ENCODE measurements at regions not wholly inside any gene's neighbourhood (a gene's known extent, or its start where the extent isn't known, plus 50 kb on each side); places are given as distances from the start of the nearest gene placed in this dataset.

DNA sequence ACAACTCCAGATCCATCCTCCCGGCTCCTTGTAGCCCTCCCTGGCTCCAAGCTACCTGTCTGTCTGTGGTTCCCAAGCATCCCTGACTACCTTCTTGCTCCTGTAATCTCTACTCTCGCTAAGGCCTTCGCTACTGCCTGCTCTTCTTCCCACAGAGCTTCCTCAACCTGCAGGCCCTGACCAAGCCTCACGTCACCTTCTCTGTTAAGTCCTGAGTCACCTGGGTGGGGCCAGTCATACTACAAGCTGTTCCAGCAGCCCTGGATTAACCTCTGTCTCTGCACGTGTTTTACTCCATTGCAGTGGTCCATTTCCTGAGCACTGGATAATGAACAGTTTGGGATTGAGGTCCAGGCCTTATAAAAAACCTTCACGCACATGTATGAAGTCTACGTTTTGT, 770.7 kb downstream of the BCL11B start (continued):
- TF ChIP-seq, protein P1, sequence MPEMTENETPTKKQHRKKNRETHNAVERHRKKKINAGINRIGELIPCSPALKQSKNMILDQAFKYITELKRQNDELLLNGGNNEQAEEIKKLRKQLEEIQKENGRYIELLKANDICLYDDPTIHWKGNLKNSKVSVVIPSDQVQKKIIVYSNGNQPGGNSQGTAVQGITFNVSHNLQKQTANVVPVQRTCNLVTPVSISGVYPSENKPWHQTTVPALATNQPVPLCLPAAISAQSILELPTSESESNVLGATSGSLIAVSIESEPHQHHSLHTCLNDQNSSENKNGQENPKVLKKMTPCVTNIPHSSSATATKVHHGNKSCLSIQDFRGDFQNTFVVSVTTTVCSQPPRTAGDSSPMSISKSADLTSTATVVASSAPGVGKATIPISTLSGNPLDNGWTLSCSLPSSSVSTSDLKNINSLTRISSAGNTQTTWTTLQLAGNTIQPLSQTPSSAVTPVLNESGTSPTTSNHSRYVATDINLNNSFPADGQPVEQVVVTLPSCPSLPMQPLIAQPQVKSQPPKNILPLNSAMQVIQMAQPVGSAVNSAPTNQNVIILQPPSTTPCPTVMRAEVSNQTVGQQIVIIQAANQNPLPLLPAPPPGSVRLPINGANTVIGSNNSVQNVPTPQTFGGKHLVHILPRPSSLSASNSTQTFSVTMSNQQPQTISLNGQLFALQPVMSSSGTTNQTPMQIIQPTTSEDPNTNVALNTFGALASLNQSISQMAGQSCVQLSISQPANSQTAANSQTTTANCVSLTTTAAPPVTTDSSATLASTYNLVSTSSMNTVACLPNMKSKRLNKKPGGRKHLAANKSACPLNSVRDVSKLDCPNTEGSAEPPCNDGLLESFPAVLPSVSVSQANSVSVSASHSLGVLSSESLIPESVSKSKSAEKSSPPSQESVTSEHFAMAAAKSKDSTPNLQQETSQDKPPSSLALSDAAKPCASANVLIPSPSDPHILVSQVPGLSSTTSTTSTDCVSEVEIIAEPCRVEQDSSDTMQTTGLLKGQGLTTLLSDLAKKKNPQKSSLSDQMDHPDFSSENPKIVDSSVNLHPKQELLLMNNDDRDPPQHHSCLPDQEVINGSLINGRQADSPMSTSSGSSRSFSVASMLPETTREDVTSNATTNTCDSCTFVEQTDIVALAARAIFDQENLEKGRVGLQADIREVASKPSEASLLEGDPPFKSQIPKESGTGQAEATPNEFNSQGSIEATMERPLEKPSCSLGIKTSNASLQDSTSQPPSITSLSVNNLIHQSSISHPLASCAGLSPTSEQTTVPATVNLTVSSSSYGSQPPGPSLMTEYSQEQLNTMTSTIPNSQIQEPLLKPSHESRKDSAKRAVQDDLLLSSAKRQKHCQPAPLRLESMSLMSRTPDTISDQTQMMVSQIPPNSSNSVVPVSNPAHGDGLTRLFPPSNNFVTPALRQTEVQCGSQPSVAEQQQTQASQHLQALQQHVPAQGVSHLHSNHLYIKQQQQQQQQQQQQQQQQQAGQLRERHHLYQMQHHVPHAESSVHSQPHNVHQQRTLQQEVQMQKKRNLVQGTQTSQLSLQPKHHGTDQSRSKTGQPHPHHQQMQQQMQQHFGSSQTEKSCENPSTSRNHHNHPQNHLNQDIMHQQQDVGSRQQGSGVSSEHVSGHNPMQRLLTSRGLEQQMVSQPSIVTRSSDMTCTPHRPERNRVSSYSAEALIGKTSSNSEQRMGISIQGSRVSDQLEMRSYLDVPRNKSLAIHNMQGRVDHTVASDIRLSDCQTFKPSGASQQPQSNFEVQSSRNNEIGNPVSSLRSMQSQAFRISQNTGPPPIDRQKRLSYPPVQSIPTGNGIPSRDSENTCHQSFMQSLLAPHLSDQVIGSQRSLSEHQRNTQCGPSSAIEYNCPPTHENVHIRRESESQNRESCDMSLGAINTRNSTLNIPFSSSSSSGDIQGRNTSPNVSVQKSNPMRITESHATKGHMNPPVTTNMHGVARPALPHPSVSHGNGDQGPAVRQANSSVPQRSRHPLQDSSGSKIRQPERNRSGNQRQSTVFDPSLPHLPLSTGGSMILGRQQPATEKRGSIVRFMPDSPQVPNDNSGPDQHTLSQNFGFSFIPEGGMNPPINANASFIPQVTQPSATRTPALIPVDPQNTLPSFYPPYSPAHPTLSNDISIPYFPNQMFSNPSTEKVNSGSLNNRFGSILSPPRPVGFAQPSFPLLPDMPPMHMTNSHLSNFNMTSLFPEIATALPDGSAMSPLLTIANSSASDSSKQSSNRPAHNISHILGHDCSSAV (CRISPR knock-in tag; IDR thresholded peaks at IDR 0.05; ENCODE audit: borderline replicate concordance): no peak
- TF ChIP-seq MYC (CRISPR knock-in tag; IDR thresholded peaks at IDR 0.05; ENCODE audit: borderline replicate concordance) (no peak), NCOA2 (CRISPR knock-in tag; IDR thresholded peaks at IDR 0.05) (no peak), ZNF768 (CRISPR knock-in tag; IDR thresholded peaks at IDR 0.05) (no peak), ESRRA (CRISPR knock-in tag; IDR thresholded peaks at IDR 0.05; ENCODE audit: low read depth) (no peak), ZNF839 (CRISPR knock-in tag; IDR thresholded peaks at IDR 0.05; ENCODE audit: borderline replicate concordance) (no peak)
- TF ChIP-seq, protein P2, sequence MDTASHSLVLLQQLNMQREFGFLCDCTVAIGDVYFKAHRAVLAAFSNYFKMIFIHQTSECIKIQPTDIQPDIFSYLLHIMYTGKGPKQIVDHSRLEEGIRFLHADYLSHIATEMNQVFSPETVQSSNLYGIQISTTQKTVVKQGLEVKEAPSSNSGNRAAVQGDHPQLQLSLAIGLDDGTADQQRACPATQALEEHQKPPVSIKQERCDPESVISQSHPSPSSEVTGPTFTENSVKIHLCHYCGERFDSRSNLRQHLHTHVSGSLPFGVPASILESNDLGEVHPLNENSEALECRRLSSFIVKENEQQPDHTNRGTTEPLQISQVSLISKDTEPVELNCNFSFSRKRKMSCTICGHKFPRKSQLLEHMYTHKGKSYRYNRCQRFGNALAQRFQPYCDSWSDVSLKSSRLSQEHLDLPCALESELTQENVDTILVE (CRISPR knock-in tag; IDR thresholded peaks at IDR 0.05): no peak

All from HepG2 (cell line).